HCT116 (cell line): ENCODE measurements at regions not wholly inside any gene's neighbourhood (a gene's known extent, or its start where the extent isn't known, plus 50 kb on each side); places are given as distances from the start of the nearest gene placed in this dataset.

Experiments
- CTCF ChIP-seq, 3 experiments: fragments of 200-600 bp in 1 of 3; sonication (generic) in 1 of 3; IDR thresholded peaks in 2 of 3; conservative IDR thresholded peaks in 1 of 3; 2 replicates each; pipeline ENCODE4 v1.5.1; 2012 to 2017; ENCODE audit warnings: low read depth in 2 of 3, low read length in 2 of 3, antibody characterized with exemption in 1 of 3, borderline replicate concordance in 1 of 3, control low read depth in 1 of 3, mild to moderate bottlenecking in 1 of 3, mixed read lengths in 1 of 3, mixed run types in 1 of 3, moderate library complexity in 1 of 3; ENCODE audit not compliant: insufficient read depth in 1 of 3
- EZH2 ChIP-seq: fragments of 200-600 bp; sonication (generic); IDR thresholded peaks from 2 replicates; pipeline ENCODE4 v1.6.1; 2017; ENCODE audit warnings: antibody characterized with exemption, mixed run types
- FOSL1 ChIP-seq: IDR thresholded peaks from 2 replicates; pipeline ENCODE4 v1.6.1; 2012; ENCODE audit warnings: low read depth
- JUND ChIP-seq: IDR thresholded peaks from 2 replicates; pipeline ENCODE4 v1.6.1; 2012
- MAX ChIP-seq: IDR thresholded peaks from 2 replicates; pipeline ENCODE4 v1.6.1; 2012
- POLR2A ChIP-seq: IDR thresholded peaks from 2 replicates; pipeline ENCODE4 v1.7.0; 2011; ENCODE audit warnings: borderline replicate concordance; ENCODE audit not compliant: insufficient read depth, insufficient read length; ENCODE audit errors: extremely low read depth
- POLR2AphosphoS5 ChIP-seq: IDR thresholded peaks from 2 replicates; pipeline ENCODE4 v1.6.1; 2011; ENCODE audit warnings: mild to moderate bottlenecking, low read depth, low read length, moderate library complexity
- SRF ChIP-seq: IDR thresholded peaks from 2 replicates; pipeline ENCODE4 v1.6.1; 2012; ENCODE audit warnings: low read depth
- TCF7L2 ChIP-seq: IDR thresholded peaks from 2 replicates; pipeline ENCODE4 v1.7.0; 2011; ENCODE audit warnings: borderline replicate concordance, inconsistent platforms; ENCODE audit not compliant: insufficient read depth, insufficient read length; ENCODE audit errors: extremely low read depth
- ZNF274 ChIP-seq: fragments of 200-500 bp; sonication (Bioruptor generic); IDR thresholded peaks from 2 replicates; pipeline ENCODE4 v1.6.1; 2014; ENCODE audit warnings: mild to moderate bottlenecking, low read depth, low read length, inconsistent platforms

GRCh38 chr4:123206016-123206415 is 190.6 kb upstream of the SPRY1 start:
- TF ChIP-seq FOSL1 (no peak), CTCF (IDR thresholded peaks at IDR 0.05 in 2 of 3, conservative IDR thresholded peaks at IDR 0.05 in 1 of 3; ENCODE audit: borderline replicate concordance in 1 of 3, insufficient read depth in 1 of 3, low read depth in 2 of 3, low read length in 2 of 3) (no peak), MAX (no peak), EZH2 (no peak), JUND (no peak), ZNF274 (no peak), POLR2A (no peak), SRF (no peak), POLR2AphosphoS5 (no peak), TCF7L2 (no peak)
